NOMO-1 (cell line): ENCODE measurements at regions not wholly inside any gene's neighbourhood (a gene's known extent, or its start where the extent isn't known, plus 50 kb on each side); places are given as distances from the start of the nearest gene placed in this dataset.

Source experiments
- DNase-seq, 2 experiments: peaks; one replicate each; lab custom pipeline; 2025; ENCODE audit not compliant: unreplicated experiment in 2 of 2; lab: John Stamatoyannopoulos, UW

GRCh38 chr17:34713687-34714086, 134.3 kb downstream of the TMEM132E start:
- DNase-seq: no peak

- no peak for DNase-seq
Observed at GRCh38 chr17:34712481-34713195, 133.3 kb downstream of the TMEM132E start.

DNA sequence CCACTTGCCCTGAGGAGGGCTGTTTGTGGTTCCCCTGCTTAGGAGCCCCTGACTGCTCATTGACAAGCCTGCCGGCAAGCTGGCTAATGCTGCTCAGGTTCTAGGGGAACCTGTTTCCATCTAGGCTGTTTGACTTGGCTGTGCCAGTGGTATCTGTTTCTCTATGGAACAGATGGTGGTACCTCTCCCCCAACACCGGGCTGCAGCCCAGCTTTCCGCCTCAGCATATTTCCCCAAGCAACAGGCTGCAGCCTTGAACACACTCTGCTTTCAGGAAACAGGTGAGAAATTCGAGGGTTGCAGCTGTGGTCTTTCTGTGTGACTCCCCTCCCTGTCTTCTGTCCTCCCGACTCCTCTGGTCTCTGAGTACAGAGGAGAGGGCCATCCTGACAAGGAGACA, 132.3 kb downstream of the TMEM132E start:
- DNase-seq: no peak

GRCh38 chr17:34710226-34710625, 130.8 kb downstream of the TMEM132E start:
- no peak for DNase-seq

- no peak for DNase-seq
Observed at GRCh38 chr17:34709158-34709754, 129.9 kb downstream of the TMEM132E start.

GRCh38 chr17:34706029-34706428, 126.6 kb downstream of the TMEM132E start:
- DNase-seq: peak; percentile 9

DNA sequence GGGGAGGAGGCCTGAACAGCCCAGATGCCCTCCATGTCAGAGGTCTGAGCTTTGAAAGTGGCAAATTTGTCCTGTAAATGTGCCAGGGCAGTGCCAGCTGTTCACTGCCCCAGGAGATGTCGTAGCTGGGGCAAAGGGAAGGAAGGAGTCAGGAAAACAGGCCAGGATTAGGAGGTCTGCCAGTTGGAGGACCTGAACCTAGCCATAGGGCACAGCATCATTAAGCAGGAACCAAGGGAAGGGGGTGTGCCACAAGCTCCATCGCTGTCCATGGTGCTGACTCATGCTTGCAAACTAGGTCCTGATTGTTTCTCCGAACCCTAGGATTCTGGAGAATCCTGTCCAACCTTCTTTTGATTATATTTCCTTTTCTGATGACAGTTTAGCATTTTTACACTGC, 124.2 kb downstream of the TMEM132E start:
- peak; percentile 5 to 23 for DNase-seq

DNA sequence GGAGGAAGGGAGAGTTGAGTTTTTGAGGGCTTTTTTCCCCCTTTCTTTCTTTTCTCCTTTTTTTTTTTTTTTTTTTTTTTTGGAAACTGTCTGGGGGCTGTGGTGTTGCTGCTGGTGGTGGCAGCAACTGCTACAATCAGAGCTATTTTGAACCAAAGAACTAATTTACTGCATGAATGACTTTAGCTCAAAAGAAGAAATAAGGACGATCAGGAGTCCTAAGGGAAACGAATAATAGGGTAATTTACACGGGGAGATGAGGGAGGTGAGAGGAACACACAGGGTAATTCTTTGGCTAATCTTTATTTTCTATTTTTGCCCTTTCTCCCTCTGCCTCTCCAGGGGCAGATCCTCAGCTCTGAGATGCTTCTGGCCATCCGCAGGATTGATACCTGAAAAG, 119.8 kb downstream of the TMEM132E start:
- no peak for DNase-seq

DNA sequence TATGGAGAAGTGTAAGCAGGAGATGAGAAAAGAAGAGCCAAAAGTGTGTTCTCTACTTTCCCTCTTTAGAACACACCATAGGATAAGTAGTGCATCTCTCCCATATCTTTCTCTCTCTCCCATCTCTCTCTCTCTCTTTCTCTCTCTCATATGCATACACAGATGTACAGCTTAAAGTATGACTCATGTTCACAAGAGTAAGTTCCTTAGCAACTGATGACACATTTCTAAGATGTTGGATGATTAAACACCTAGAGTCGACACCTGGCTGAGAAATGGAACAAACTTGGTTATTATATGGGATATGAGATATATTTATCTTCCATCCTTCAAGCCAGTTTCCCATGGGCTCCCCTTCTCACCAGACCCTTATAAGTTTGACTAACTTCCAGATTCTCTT, 113.5 kb downstream of the TMEM132E start:
- no peak for DNase-seq
